ENCODE measurements at regions not wholly inside any gene's neighbourhood (a gene's known extent, or its start where the extent isn't known, plus 50 kb on each side); places are given as distances from the start of the nearest gene placed in this dataset.

GRCh38 chr6:47383360-47383759 is 73.7 kb upstream of the TNFRSF21 start:
- TF ChIP-seq CTCF (IDR thresholded peaks at IDR 0.05; ENCODE audit: low read depth, low read length) = no peak
- TF ChIP-seq EZH2phosphoT487 (IDR thresholded peaks at IDR 0.05; ENCODE audit: low read depth) = no peak
